Activated CD8-positive, alpha-beta memory T cell treated with anti-CD3 and anti-CD28 coated beads, Interleukin-2, amount 10 ng/mL, durations not matched to agents 7 days and 5 days (primary cell): ENCODE measurements at regions not wholly inside any gene's neighbourhood (a gene's known extent, or its start where the extent isn't known, plus 50 kb on each side); places are given as distances from the start of the nearest gene placed in this dataset.

Source experiments
- ATAC-seq: fragments of 150-1000 bp; cut with Tn5 transposase; one replicate; pipeline ENCODE4 v1.10.0; 2021; ENCODE audit warnings: moderate library complexity
- CTCF ChIA-PET: fragments of 350-600 bp; sonication (Branson Sonifier 250); formaldehyde crosslinking; loops from one replicate; lab custom pipeline; 2021; ENCODE audit warnings: antibody characterized with exemption; lab: Charles Lee
- DNase-seq: peaks from one replicate; pipeline ENCODE4 v3.0.0-alpha.2; 2020
- H3K27ac Mint-ChIP-seq: one replicate; pipeline ENCODE4 v1.8.0; 2021; ENCODE audit warnings: mild to moderate bottlenecking, mixed read lengths
- H3K27me3 Mint-ChIP-seq: one replicate; pipeline ENCODE4 v1.8.0; 2021; ENCODE audit warnings: mixed read lengths
- H3K36me3 Mint-ChIP-seq: one replicate; pipeline ENCODE4 v1.8.0; 2021; ENCODE audit warnings: mild to moderate bottlenecking, mixed read lengths
- H3K4me1 Mint-ChIP-seq: one replicate; pipeline ENCODE4 v1.8.0; 2021; ENCODE audit warnings: mixed read lengths
- H3K4me3 Mint-ChIP-seq: one replicate; pipeline ENCODE4 v1.8.0; 2021; ENCODE audit warnings: mild to moderate bottlenecking, moderate library complexity, mixed read lengths
- H3K9me3 Mint-ChIP-seq: one replicate; pipeline ENCODE4 v1.8.0; 2022; ENCODE audit warnings: low read depth, mixed read lengths

GRCh38 chrX:799808-800207, 169.2 kb downstream of the SHOX start:
- Mint-ChIP-seq H3K4me1 (no peaks in the 10 kb centered on the region), H3K27ac (no peak overlapping the region), H3K36me3 (peaks cover 2% of the 10 kb centered on the region), H3K27me3 (no peaks in the 10 kb centered on the region), H3K4me3 (no peak overlapping the region), H3K9me3 (peaks cover 9% of the 10 kb centered on the region)
- CTCF ChIA-PET: no interaction called here
- ATAC-seq (no peak), DNase-seq (no peak)

- DNase-seq (no peak), ATAC-seq (no peak)
- no peak overlapping the region for H3K4me3 Mint-ChIP-seq
- peaks cover 9% of the 10 kb centered on the region for H3K27me3 Mint-ChIP-seq
- H3K27ac Mint-ChIP-seq: no peak overlapping the region
- H3K36me3 Mint-ChIP-seq: no peaks in the 10 kb centered on the region
- CTCF ChIA-PET: no interaction called here
- H3K9me3 Mint-ChIP-seq: no peaks in the 10 kb centered on the region
- no peaks in the 10 kb centered on the region for H3K4me1 Mint-ChIP-seq
Observed at GRCh38 chrX:794311-794710, 163.7 kb downstream of the SHOX start.

GRCh38 chrX:793216-793770, 162.7 kb downstream of the SHOX start:
- CTCF ChIA-PET: no interaction called here
- H3K27me3 Mint-ChIP-seq: peaks cover 9% of the 10 kb centered on the region
- H3K36me3 Mint-ChIP-seq: no peaks in the 10 kb centered on the region
- no peak for ATAC-seq
- peak; percentile 7 for DNase-seq
- no peaks in the 10 kb centered on the region for H3K4me1 Mint-ChIP-seq
- peaks cover 3% of the 10 kb centered on the region for H3K9me3 Mint-ChIP-seq
- no peak overlapping the region for H3K4me3 Mint-ChIP-seq
- H3K27ac Mint-ChIP-seq: no peak overlapping the region

- H3K27ac Mint-ChIP-seq: no peak overlapping the region
- H3K4me1 Mint-ChIP-seq: no peaks in the 10 kb centered on the region
- CTCF ChIA-PET: no interaction called here
- H3K36me3 Mint-ChIP-seq: no peaks in the 10 kb centered on the region
- H3K9me3 Mint-ChIP-seq: peaks cover 3% of the 10 kb centered on the region
- no peak for DNase-seq
- no peak for ATAC-seq
- H3K4me3 Mint-ChIP-seq: no peak overlapping the region
- H3K27me3 Mint-ChIP-seq: peaks cover 9% of the 10 kb centered on the region
Observed at GRCh38 chrX:791479-792034, 161.0 kb downstream of the SHOX start.

- DNase-seq: no peak
- H3K27me3 Mint-ChIP-seq: peaks cover 9% of the 10 kb centered on the region
- CTCF ChIA-PET: no interaction called here
- H3K27ac Mint-ChIP-seq: no peak overlapping the region
- H3K4me3 Mint-ChIP-seq: no peak overlapping the region
- H3K36me3 Mint-ChIP-seq: no peaks in the 10 kb centered on the region
- no peaks in the 10 kb centered on the region for H3K4me1 Mint-ChIP-seq
- ATAC-seq: no peak
- peaks cover 3% of the 10 kb centered on the region for H3K9me3 Mint-ChIP-seq
Observed at GRCh38 chrX:790783-791360, 160.3 kb downstream of the SHOX start.

GRCh38 chrX:790041-790506, 159.5 kb downstream of the SHOX start:
- Mint-ChIP-seq H3K4me1 (no peaks in the 10 kb centered on the region), H3K27ac (no peak overlapping the region), H3K27me3 (peaks cover 9% of the 10 kb centered on the region), H3K9me3 (peaks cover 3% of the 10 kb centered on the region), H3K36me3 (no peaks in the 10 kb centered on the region), H3K4me3 (no peak overlapping the region)
- CTCF ChIA-PET: no interaction called here
- no peak for ATAC-seq
- no peak for DNase-seq

GRCh38 chrX:789096-789495, 158.5 kb downstream of the SHOX start:
- CTCF ChIA-PET: no interaction called here
- Mint-ChIP-seq H3K4me1 (no peaks in the 10 kb centered on the region), H3K9me3 (peaks cover 5% of the 10 kb centered on the region)

GRCh38 chrX:786441-786881, 155.9 kb downstream of the SHOX start:
- ATAC-seq: no peak
- no peaks in the 10 kb centered on the region for H3K4me1 Mint-ChIP-seq
- CTCF ChIA-PET: no interaction called here
- H3K27me3 Mint-ChIP-seq: peaks cover 4% of the 10 kb centered on the region
- H3K36me3 Mint-ChIP-seq: no peaks in the 10 kb centered on the region
- no peak for DNase-seq
- no peak overlapping the region for H3K27ac Mint-ChIP-seq
- H3K9me3 Mint-ChIP-seq: peaks cover 5% of the 10 kb centered on the region
- no peak overlapping the region for H3K4me3 Mint-ChIP-seq

More at GRCh38 chrX:789096-789495, 158.5 kb downstream of the SHOX start:
- no peak for DNase-seq
- Mint-ChIP-seq H3K4me3 (no peak overlapping the region), H3K27me3 (peaks cover 9% of the 10 kb centered on the region), H3K27ac (no peak overlapping the region), H3K36me3 (no peaks in the 10 kb centered on the region)
- ATAC-seq: no peak

- ATAC-seq: no peak
- DNase-seq: no peak
- H3K36me3 Mint-ChIP-seq: no peaks in the 10 kb centered on the region
- no peaks in the 10 kb centered on the region for H3K4me1 Mint-ChIP-seq
- no peak overlapping the region for H3K4me3 Mint-ChIP-seq
- H3K9me3 Mint-ChIP-seq: peaks cover 5% of the 10 kb centered on the region
- H3K27ac Mint-ChIP-seq: no peak overlapping the region
- CTCF ChIA-PET: no interaction called here
- H3K27me3 Mint-ChIP-seq: no peaks in the 10 kb centered on the region
Observed at GRCh38 chrX:784829-785228, 154.2 kb downstream of the SHOX start.

- H3K4me1 Mint-ChIP-seq: no peaks in the 10 kb centered on the region
- H3K4me3 Mint-ChIP-seq: no peak overlapping the region
- ATAC-seq (no peak), DNase-seq (peak; percentile 11)
- H3K9me3 Mint-ChIP-seq: peaks cover 2% of the 10 kb centered on the region
- no peaks in the 10 kb centered on the region for H3K27me3 Mint-ChIP-seq
- H3K36me3 Mint-ChIP-seq: no peaks in the 10 kb centered on the region
- CTCF ChIA-PET: no interaction called here
- no peak overlapping the region for H3K27ac Mint-ChIP-seq
Observed at GRCh38 chrX:781224-782204, 150.9 kb downstream of the SHOX start.

GRCh38 chrX:776529-777230, 146.1 kb downstream of the SHOX start:
- ATAC-seq (no peak), DNase-seq (peak; percentile 31)
- Mint-ChIP-seq H3K36me3 (no peaks in the 10 kb centered on the region), H3K4me3 (no peak overlapping the region), H3K9me3 (peaks cover 4% of the 10 kb centered on the region), H3K4me1 (no peaks in the 10 kb centered on the region), H3K27ac (no peak overlapping the region), H3K27me3 (no peaks in the 10 kb centered on the region)
- CTCF ChIA-PET: no interaction called here

- H3K4me1 Mint-ChIP-seq: no peaks in the 10 kb centered on the region
- peaks cover 7% of the 10 kb centered on the region for H3K9me3 Mint-ChIP-seq
- no peak for ATAC-seq
- no peaks in the 10 kb centered on the region for H3K36me3 Mint-ChIP-seq
- H3K27ac Mint-ChIP-seq: no peak overlapping the region
- H3K27me3 Mint-ChIP-seq: no peaks in the 10 kb centered on the region
- H3K4me3 Mint-ChIP-seq: no peak overlapping the region
- CTCF ChIA-PET: no interaction called here
- DNase-seq: peak; percentile 3
Observed at GRCh38 chrX:776061-776460, 145.5 kb downstream of the SHOX start.

- Mint-ChIP-seq H3K27me3 (no peaks in the 10 kb centered on the region), H3K36me3 (no peaks in the 10 kb centered on the region), H3K27ac (no peak overlapping the region), H3K9me3 (peaks cover 13% of the 10 kb centered on the region), H3K4me1 (no peaks in the 10 kb centered on the region), H3K4me3 (no peak overlapping the region)
- CTCF ChIA-PET: no interaction called here
- no peak for ATAC-seq
- DNase-seq: no peak
Observed at GRCh38 chrX:774536-774935, 143.9 kb downstream of the SHOX start.
